GM12865 (cell line): ENCODE measurements at regions not wholly inside any gene's neighbourhood (a gene's known extent, or its start where the extent isn't known, plus 50 kb on each side); places are given as distances from the start of the nearest gene placed in this dataset.

Experiments used
- DNase-seq: peaks from one replicate; pipeline ENCODE4 v3.0.0; 2010; ENCODE audit warnings: low read depth
- H3K4me3 ChIP-seq: 2 replicates; pipeline ENCODE4 v1.5.1; 2011; ENCODE audit warnings: mild to moderate bottlenecking, low read depth, low read length, control low read depth
- CTCF ChIP-seq: IDR thresholded peaks from 2 replicates; pipeline ENCODE4 v1.5.1; 2011; ENCODE audit warnings: low read length, control low read depth, low read depth, inconsistent platforms; ENCODE audit not compliant: insufficient read depth; ENCODE audit errors: missing control alignments

- DNase-seq, result no peak
- no peak for TF ChIP-seq CTCF
- H3K4me3 ChIP-seq, result no peak overlapping the region
Measured at GRCh38 chr10:34922138-34922537, 107.0 kb upstream of the PARD3 start.

GRCh38 chr10:34920578-34920977, 105.5 kb upstream of the PARD3 start:
- TF ChIP-seq CTCF, result no peak
- no peak overlapping the region for H3K4me3 ChIP-seq
- no peak for DNase-seq

GRCh38 chr10:34918776-34919315, 103.8 kb upstream of the PARD3 start:
- H3K4me3 ChIP-seq, result no peak overlapping the region
- TF ChIP-seq CTCF, result no peak
- DNase-seq, result no peak

GRCh38 chr10:34918060-34918775, 103.1 kb upstream of the PARD3 start:
- no peak for TF ChIP-seq CTCF
- H3K4me3 ChIP-seq, result no peak overlapping the region
- DNase-seq, result no peak

GRCh38 chr10:34916314-34916713, 101.2 kb upstream of the PARD3 start:
- DNase-seq, result no peak
- TF ChIP-seq CTCF, result no peak
- no peak overlapping the region for H3K4me3 ChIP-seq

- TF ChIP-seq CTCF, result no peak
- H3K4me3 ChIP-seq, result no peak overlapping the region
- DNase-seq, result no peak
Measured at GRCh38 chr10:34912771-34913170, 97.7 kb upstream of the PARD3 start.
